HUES6 (cell line): ENCODE measurements at regions not wholly inside any gene's neighbourhood (a gene's known extent, or its start where the extent isn't known, plus 50 kb on each side); places are given as distances from the start of the nearest gene placed in this dataset.

Source experiments
- H3K27ac ChIP-seq: 2 replicates; pipeline ENCODE4 v1.7.0; 2013; ENCODE audit warnings: low read depth, mild to moderate bottlenecking, low read length, inconsistent platforms
- H3K27me3 ChIP-seq: 2 replicates; pipeline ENCODE4 v1.6.1; 2013; ENCODE audit warnings: low read length; ENCODE audit not compliant: control insufficient read depth, insufficient read depth
- H3K36me3 ChIP-seq: 2 replicates; pipeline ENCODE4 v1.6.1; 2013; ENCODE audit warnings: low read length; ENCODE audit not compliant: control insufficient read depth, insufficient read depth
- H3K4me1 ChIP-seq: 2 replicates; pipeline ENCODE4 v1.6.1; 2013; ENCODE audit warnings: low read length; ENCODE audit not compliant: control insufficient read depth, insufficient read depth
- H3K4me3 ChIP-seq: 2 replicates; pipeline ENCODE4 v1.5.1; 2013; ENCODE audit warnings: low read depth, low read length
- H3K9ac ChIP-seq: one replicate; pipeline ENCODE4 v1.6.1; 2013; ENCODE audit warnings: mild to moderate bottlenecking, low read length
- H3K9me3 ChIP-seq: 2 replicates; pipeline ENCODE4 v1.6.1; 2013; ENCODE audit warnings: low read depth, low read length; ENCODE audit not compliant: control insufficient read depth, insufficient read depth

- no peak overlapping the region for H3K4me3 ChIP-seq
Observed at GRCh38 chr4:124177647-124178425, 534.7 kb downstream of the ANKRD50 start.

GRCh38 chr4:124178449-124179021, 534.0 kb downstream of the ANKRD50 start:
- H3K36me3 ChIP-seq, result no peaks in the 10 kb centered on the region
- no peak overlapping the region for H3K4me3 ChIP-seq
- H3K27me3 ChIP-seq, result no peaks in the 10 kb centered on the region
- no peak overlapping the region for H3K9ac ChIP-seq
- H3K27ac ChIP-seq, result no peak overlapping the region
- peaks cover 5% of the 10 kb centered on the region; the same call in 1 of the 2 replicates for H3K4me1 ChIP-seq
- H3K9me3 ChIP-seq, result no peaks in the 10 kb centered on the region

More at GRCh38 chr4:124177647-124178425, 534.7 kb downstream of the ANKRD50 start:
- no peak overlapping the region for H3K9ac ChIP-seq
- H3K27me3 ChIP-seq, result no peaks in the 10 kb centered on the region
- H3K4me1 ChIP-seq, result no peaks in the 10 kb centered on the region
- H3K9me3 ChIP-seq, result no peaks in the 10 kb centered on the region
- H3K27ac ChIP-seq, result no peak overlapping the region
- H3K36me3 ChIP-seq, result no peaks in the 10 kb centered on the region

- H3K4me3 ChIP-seq, result no peak overlapping the region
Observed at GRCh38 chr4:124179506-124180186, 532.9 kb downstream of the ANKRD50 start.

GRCh38 chr4:124181039-124181438, 531.5 kb downstream of the ANKRD50 start:
- H3K9me3 ChIP-seq, result no peaks in the 10 kb centered on the region
- H3K4me1 ChIP-seq, result peaks cover 5% of the 10 kb centered on the region; the same call in 1 of the 2 replicates
- H3K27ac ChIP-seq, result no peak overlapping the region
- H3K9ac ChIP-seq, result no peak overlapping the region
- no peak overlapping the region for H3K4me3 ChIP-seq
- no peaks in the 10 kb centered on the region for H3K36me3 ChIP-seq
- no peaks in the 10 kb centered on the region for H3K27me3 ChIP-seq

More at GRCh38 chr4:124179506-124180186, 532.9 kb downstream of the ANKRD50 start:
- Histone ChIP-seq H3K27ac (no peak overlapping the region), H3K9me3 (no peaks in the 10 kb centered on the region), H3K36me3 (no peaks in the 10 kb centered on the region), H3K27me3 (no peaks in the 10 kb centered on the region), H3K9ac (no peak overlapping the region), H3K4me1 (peaks cover 5% of the 10 kb centered on the region; the same call in 1 of the 2 replicates)

GRCh38 chr4:124183231-124183630, 529.3 kb downstream of the ANKRD50 start:
- H3K27ac ChIP-seq, result no peak overlapping the region
- H3K36me3 ChIP-seq, result no peaks in the 10 kb centered on the region
- peaks cover 5% of the 10 kb centered on the region; the same call in 1 of the 2 replicates for H3K4me1 ChIP-seq
- H3K9me3 ChIP-seq, result no peaks in the 10 kb centered on the region
- no peak overlapping the region for H3K4me3 ChIP-seq
- no peaks in the 10 kb centered on the region for H3K27me3 ChIP-seq
- H3K9ac ChIP-seq, result no peak overlapping the region

GRCh38 chr4:124183926-124184325, 528.6 kb downstream of the ANKRD50 start:
- no peak overlapping the region for H3K4me3 ChIP-seq

GRCh38 chr4:124184792-124185191, 527.7 kb downstream of the ANKRD50 start:
- H3K27me3 ChIP-seq, result no peaks in the 10 kb centered on the region
- no peaks in the 10 kb centered on the region for H3K36me3 ChIP-seq
- peaks cover 5% of the 10 kb centered on the region; the same call in 1 of the 2 replicates for H3K4me1 ChIP-seq
- no peak overlapping the region for H3K27ac ChIP-seq
- H3K9me3 ChIP-seq, result no peaks in the 10 kb centered on the region
- H3K4me3 ChIP-seq, result no peak overlapping the region
- no peak overlapping the region for H3K9ac ChIP-seq

More at GRCh38 chr4:124183926-124184325, 528.6 kb downstream of the ANKRD50 start:
- Histone ChIP-seq H3K36me3 (no peaks in the 10 kb centered on the region), H3K4me1 (peaks cover 5% of the 10 kb centered on the region; the same call in 1 of the 2 replicates), H3K9me3 (no peaks in the 10 kb centered on the region), H3K27me3 (no peaks in the 10 kb centered on the region), H3K27ac (no peak overlapping the region), H3K9ac (no peak overlapping the region)

GRCh38 chr4:124188595-124188994, 523.9 kb downstream of the ANKRD50 start:
- H3K4me3 ChIP-seq, result no peak overlapping the region
- H3K27ac ChIP-seq, result no peak overlapping the region
- no peak overlapping the region for H3K9ac ChIP-seq
- H3K9me3 ChIP-seq, result peaks cover 2% of the 10 kb centered on the region; the same call in 1 of the 2 replicates
- H3K36me3 ChIP-seq, result no peaks in the 10 kb centered on the region
- H3K4me1 ChIP-seq, result no peaks in the 10 kb centered on the region
- no peaks in the 10 kb centered on the region for H3K27me3 ChIP-seq

GRCh38 chr4:124189545-124189944, 523.0 kb downstream of the ANKRD50 start:
- H3K27me3 ChIP-seq, result no peaks in the 10 kb centered on the region
- no peaks in the 10 kb centered on the region for H3K4me1 ChIP-seq
- no peak overlapping the region for H3K9ac ChIP-seq
- H3K9me3 ChIP-seq, result peaks cover 2% of the 10 kb centered on the region; the same call in 1 of the 2 replicates
- no peaks in the 10 kb centered on the region for H3K36me3 ChIP-seq
- H3K4me3 ChIP-seq, result no peak overlapping the region
- no peak overlapping the region for H3K27ac ChIP-seq

- Histone ChIP-seq H3K9me3 (peaks cover 2% of the 10 kb centered on the region; the same call in 1 of the 2 replicates), H3K9ac (no peak overlapping the region), H3K4me1 (no peaks in the 10 kb centered on the region), H3K27ac (no peak overlapping the region), H3K27me3 (no peaks in the 10 kb centered on the region), H3K4me3 (no peak overlapping the region), H3K36me3 (no peaks in the 10 kb centered on the region)
Observed at GRCh38 chr4:124191329-124191728, 521.2 kb downstream of the ANKRD50 start.

GRCh38 chr4:124192544-124192943, 520.0 kb downstream of the ANKRD50 start:
- H3K36me3 ChIP-seq, result no peaks in the 10 kb centered on the region
- no peak overlapping the region for H3K4me3 ChIP-seq
- no peak overlapping the region for H3K9ac ChIP-seq
- H3K27me3 ChIP-seq, result no peaks in the 10 kb centered on the region
- H3K27ac ChIP-seq, result no peak overlapping the region
- H3K4me1 ChIP-seq, result no peaks in the 10 kb centered on the region
- H3K9me3 ChIP-seq, result peaks cover 2% of the 10 kb centered on the region; the same call in 1 of the 2 replicates
